Mononuclear cell (primary cell): ENCODE measurements at regions not wholly inside any gene's neighbourhood (a gene's known extent, or its start where the extent isn't known, plus 50 kb on each side); places are given as distances from the start of the nearest gene placed in this dataset.
"Not testable (repeated sequence)": the region's sequence is repeated elsewhere in the genome, so short reads cannot be mapped to it uniquely, and the experiment has no call there.

Experiments used
- H3K27me3 ChIP-seq: 2 replicates; pipeline ENCODE4 v1.6.0; 2011; ENCODE audit warnings: low read length, control low read depth; ENCODE audit not compliant: insufficient read depth
- H3K4me1 ChIP-seq: 2 replicates; pipeline ENCODE4 v1.5.1; 2011; ENCODE audit warnings: mild to moderate bottlenecking, low read length, control low read depth; ENCODE audit not compliant: insufficient read depth
- H3K4me3 ChIP-seq: 2 replicates; pipeline ENCODE4 v1.5.1; 2011; ENCODE audit warnings: mild to moderate bottlenecking, low read length, moderate library complexity
- H3K9me3 ChIP-seq: 2 replicates; pipeline ENCODE4 v1.5.1; 2011; ENCODE audit warnings: low read depth, mild to moderate bottlenecking, control low read depth, low read length

DNA sequence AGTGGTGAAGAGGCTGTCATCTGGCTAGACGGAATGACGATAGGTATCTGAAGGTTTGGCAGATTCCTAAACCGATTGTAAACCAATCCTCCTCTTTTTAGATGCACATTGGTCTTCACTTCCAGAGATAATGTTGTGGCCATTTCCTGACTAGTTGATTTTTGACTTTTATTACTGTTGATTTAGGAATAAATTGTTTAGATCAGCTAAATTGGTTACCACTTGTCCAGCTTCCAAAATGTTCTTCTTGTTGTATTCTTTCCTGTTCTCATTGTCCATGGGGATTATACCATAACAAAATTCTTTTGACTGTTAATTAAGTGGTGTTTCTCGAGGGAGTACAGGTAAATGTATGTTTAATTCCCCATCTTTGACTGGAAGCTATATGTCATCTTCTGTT is 119.7 kb downstream of the MACROH2A1 start:
- no peak overlapping the region for H3K4me3 ChIP-seq
- H3K27me3 ChIP-seq: no peaks in the 10 kb centered on the region
- H3K9me3 ChIP-seq: no peaks in the 10 kb centered on the region
- no peaks in the 10 kb centered on the region for H3K4me1 ChIP-seq

DNA sequence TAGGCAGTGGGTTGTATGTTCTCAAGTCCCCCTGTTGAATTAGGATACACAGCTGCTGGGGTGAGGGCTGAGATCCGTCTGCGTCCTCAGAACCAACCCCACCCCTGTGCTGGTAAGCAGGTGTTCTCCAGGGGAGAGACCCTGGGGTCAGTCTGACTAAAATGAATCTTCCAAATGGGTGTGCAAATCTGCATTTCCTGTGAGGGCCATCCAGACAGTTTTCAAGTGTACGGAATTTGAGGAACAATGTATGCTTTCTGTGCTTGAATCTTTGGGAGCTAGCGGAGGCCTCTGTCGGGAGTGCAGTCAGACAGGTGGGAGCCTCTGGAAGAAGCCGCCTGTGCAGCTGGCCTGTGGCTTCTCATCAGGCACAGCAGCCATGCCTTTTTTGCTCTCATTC is 122.9 kb downstream of the MACROH2A1 start:
- H3K27me3 ChIP-seq: no peaks in the 10 kb centered on the region
- H3K9me3 ChIP-seq: no peaks in the 10 kb centered on the region
- no peak overlapping the region for H3K4me3 ChIP-seq
- no peaks in the 10 kb centered on the region for H3K4me1 ChIP-seq

GRCh38 chr5:135273212-135273611 is 125.8 kb downstream of the MACROH2A1 start:
- no peaks in the 10 kb centered on the region for H3K4me1 ChIP-seq
- no peaks in the 10 kb centered on the region for H3K9me3 ChIP-seq
- H3K4me3 ChIP-seq: no peak overlapping the region
- H3K27me3 ChIP-seq: no peaks in the 10 kb centered on the region

DNA sequence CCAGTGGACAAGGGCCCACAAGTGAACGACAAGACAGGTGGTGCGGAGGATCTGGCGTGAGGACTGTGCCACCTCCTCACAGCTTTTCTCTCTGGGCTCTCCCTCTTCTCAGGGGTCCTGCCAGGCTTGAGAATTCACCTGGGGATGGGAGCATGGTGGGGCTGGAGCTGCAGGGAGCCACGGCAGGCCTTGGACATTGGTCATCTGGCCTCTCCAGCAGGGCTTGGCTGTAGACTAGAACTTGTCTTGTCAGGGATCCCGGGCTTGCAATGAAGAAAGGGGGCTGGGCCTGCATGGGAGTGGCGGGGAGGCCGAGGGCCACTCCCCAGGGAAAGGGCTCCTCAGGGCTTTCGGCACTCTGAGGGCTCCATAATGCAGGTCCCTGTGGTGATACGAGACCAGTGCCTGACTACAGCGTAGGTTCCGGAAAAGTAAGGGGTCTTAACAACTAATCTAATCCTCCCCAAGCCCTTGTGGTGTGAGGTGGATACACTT is 126.7 kb downstream of the MACROH2A1 start:
- no peaks in the 10 kb centered on the region for H3K4me1 ChIP-seq
- no peaks in the 10 kb centered on the region for H3K9me3 ChIP-seq
- no peak overlapping the region for H3K4me3 ChIP-seq
- no peaks in the 10 kb centered on the region for H3K27me3 ChIP-seq

GRCh38 chr5:135271533-135272310 is 127.3 kb downstream of the MACROH2A1 start:
- Histone ChIP-seq H3K4me1 (no peaks in the 10 kb centered on the region), H3K27me3 (no peaks in the 10 kb centered on the region), H3K9me3 (no peaks in the 10 kb centered on the region), H3K4me3 (no peak overlapping the region)

- Histone ChIP-seq H3K4me3 (no peak overlapping the region), H3K27me3 (no peaks in the 10 kb centered on the region), H3K4me1 (no peaks in the 10 kb centered on the region), H3K9me3 (no peaks in the 10 kb centered on the region)
These were observed 129.1 kb downstream of the MACROH2A1 start for GRCh38 chr5:135269931-135270421.

DNA sequence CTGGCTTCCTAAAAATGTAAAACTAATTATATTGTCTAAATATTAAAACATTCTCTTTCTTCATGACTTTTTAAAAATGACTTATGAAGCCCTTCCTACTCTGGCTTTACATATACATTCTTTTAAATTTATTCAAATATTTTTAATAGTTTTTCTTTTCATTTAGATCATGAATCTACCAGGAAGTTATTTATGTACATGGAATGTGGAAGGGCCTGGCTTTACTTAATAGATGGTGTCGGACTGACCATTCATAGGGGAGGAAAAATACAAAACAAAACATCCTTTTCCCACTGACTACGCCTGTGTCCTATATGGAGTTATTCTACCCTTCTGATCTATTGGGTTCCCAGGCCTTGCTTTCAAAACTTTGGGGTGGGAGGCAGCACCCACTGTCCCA is 129.8 kb downstream of the MACROH2A1 start:
- Histone ChIP-seq H3K4me3 (no peak overlapping the region), H3K9me3 (no peaks in the 10 kb centered on the region), H3K27me3 (no peaks in the 10 kb centered on the region), H3K4me1 (no peaks in the 10 kb centered on the region)

DNA sequence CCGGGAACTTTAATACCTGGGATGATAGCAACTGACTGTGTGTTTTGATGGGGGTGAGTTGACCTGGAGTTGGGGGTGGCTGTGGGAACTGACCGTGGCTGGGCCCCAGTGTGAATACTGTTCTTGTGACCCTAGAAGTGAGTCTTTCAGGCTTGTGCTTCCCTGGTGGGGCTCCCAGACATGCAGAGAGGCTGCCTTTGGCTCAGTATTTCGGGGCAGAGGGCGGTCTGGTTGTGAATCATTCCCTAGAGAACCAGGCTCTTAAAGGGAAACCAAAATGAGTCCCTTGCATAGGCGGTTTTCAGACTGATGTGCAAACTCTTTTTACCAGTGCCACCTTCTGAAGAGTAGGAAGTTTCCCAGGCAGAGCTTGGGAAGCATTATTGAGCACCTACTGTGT is 132.1 kb downstream of the MACROH2A1 start:
- no peaks in the 10 kb centered on the region for H3K4me1 ChIP-seq
- H3K4me3 ChIP-seq: no peak overlapping the region

GRCh38 chr5:135266303-135266635 is 132.8 kb downstream of the MACROH2A1 start:
- H3K4me1 ChIP-seq: no peaks in the 10 kb centered on the region

More for the DNA sequence above, 132.1 kb downstream of the MACROH2A1 start:
- Histone ChIP-seq H3K9me3 (peaks cover 6% of the 10 kb centered on the region), H3K27me3 (peaks cover 5% of the 10 kb centered on the region)

DNA sequence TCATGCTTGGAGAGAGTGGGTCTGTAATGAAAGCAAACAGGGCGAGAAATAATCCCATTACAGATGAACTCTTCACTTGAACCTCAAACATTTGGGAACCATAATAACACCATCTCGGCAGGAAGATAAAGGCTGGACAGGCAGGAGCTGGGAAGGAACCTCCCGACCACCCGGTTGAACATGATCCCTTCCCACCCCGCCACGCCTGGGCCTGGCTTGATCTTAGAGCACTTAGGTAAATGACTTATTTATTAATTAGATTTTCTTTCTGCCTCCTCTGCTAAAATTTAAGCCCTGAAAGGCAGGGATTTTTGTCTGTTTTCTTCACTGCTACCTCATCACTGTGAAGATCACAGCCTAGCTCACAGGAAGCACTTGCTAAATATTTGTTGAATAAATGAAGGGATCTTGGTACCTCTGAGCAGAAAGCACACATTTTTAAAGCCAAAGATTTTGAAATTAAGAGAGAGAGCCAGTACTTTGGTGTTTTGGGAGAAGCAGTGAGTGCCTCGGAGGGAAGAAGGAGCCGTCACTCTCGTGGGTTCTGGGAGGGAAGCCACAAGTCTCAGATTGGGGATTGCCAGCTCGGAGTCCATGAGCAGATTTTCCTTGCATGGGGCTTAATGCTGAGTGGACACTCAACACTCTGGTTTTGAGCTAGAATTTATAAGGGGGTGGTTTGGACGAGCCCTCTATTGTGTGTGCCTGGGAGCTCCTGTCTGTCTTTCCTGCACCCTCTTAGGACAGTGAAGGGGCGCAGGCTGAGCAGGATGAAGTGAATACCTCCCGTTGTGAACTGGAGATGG is 133.3 kb downstream of the MACROH2A1 start:
- H3K4me1 ChIP-seq: no peaks in the 10 kb centered on the region
- H3K27me3 ChIP-seq: peaks cover 9% of the 10 kb centered on the region
- no peak overlapping the region for H3K4me3 ChIP-seq
- peaks cover 10% of the 10 kb centered on the region for H3K9me3 ChIP-seq

More at GRCh38 chr5:135266303-135266635, 132.8 kb downstream of the MACROH2A1 start:
- H3K9me3 ChIP-seq: peaks cover 10% of the 10 kb centered on the region
- peaks cover 7% of the 10 kb centered on the region for H3K27me3 ChIP-seq
- no peak overlapping the region for H3K4me3 ChIP-seq

DNA sequence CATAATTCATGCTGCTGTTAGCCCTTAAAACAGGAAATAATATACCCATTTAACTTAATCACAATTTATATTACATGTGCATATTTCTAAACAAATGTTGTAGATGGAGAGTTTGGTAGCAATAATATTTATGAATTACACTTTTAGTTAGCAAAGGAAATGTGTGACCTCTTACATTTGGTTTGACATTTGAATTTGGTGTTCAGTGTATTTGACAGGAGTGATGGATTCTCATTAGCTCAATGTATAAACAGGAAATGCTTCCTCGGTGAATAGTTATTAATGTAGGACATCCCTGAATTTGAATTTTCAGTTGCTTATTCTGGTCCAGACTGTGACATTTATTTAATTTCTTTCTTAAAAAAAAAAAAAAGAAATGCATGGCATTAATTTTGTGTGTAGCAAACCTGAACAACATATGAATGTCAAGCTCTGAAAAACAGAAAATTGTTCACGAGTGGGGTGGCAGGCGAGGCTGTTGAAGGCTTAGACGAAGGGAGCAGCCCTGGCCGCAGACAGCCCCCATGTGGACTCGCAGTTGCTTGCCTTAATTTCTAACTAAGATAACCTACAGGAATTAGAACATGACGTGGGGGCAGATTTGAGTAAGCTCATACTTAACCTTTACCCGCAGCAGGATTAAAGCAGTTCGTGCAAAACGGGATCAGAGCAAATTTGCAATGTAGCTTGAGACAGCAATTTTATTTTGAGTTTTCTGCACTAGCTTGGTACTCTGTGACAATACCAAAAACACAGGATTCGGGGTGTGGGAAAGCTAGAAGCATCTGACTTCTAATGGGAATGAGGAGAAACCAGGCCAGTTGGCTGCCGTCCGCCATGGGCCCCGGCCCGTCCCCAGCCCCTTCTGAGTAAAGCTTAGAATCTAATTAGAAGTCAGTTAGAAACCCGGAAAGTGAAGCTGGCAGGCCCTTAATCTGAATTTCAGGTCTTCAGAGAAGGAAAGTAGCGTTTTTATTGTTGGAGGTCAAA is 134.3 kb downstream of the MACROH2A1 start:
- H3K4me3 ChIP-seq: no peak overlapping the region
- no peaks in the 10 kb centered on the region for H3K4me1 ChIP-seq
- H3K27me3 ChIP-seq: peaks cover 9% of the 10 kb centered on the region
- peaks cover 10% of the 10 kb centered on the region for H3K9me3 ChIP-seq

DNA sequence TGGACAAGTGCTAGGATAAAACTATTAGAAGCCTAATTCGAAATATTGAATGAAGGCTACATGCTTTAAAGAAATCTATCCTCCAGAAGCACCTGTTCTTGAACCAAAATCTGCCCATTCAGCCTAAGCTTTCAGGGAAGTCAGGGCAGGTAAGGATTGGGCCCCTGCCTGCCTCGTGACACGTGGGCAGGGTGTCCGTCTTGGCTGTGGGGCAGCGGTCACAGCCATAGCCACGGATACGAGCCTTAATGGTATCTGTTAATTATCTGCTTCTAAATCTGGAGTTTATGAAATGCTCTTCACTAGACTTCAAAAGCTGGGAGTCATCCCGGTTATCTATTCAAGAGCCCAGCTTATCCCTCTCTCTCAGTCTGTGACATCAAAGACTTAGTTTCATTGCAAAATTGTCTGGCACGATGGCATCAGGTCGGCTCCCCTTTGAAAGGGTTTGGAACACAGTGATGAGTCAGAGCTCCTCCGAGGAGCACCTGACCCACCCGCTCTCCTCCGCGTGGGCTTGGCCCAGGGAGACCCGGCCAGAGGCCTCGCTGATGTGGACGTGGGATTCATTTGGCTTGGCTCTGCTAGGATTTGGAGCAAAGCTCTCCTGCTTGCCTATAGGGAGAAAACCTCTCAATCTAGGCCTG is 135.9 kb downstream of the MACROH2A1 start:
- Histone ChIP-seq H3K9me3 (peaks cover 15% of the 10 kb centered on the region), H3K27me3 (peaks cover 9% of the 10 kb centered on the region), H3K4me1 (no peaks in the 10 kb centered on the region), H3K4me3 (no peak overlapping the region)

- Histone ChIP-seq H3K27me3 (peaks cover 12% of the 10 kb centered on the region), H3K9me3 (peaks cover 15% of the 10 kb centered on the region), H3K4me3 (no peak overlapping the region), H3K4me1 (no peaks in the 10 kb centered on the region)
These were observed 136.7 kb downstream of the MACROH2A1 start for GRCh38 chr5:135262364-135262763.

- H3K4me3 ChIP-seq, H3K4me1 ChIP-seq: not testable (repeated sequence)
- Histone ChIP-seq H3K27me3 (peaks cover 12% of the 10 kb centered on the region), H3K9me3 (peaks cover 20% of the 10 kb centered on the region)
These were observed 138.9 kb downstream of the MACROH2A1 start for GRCh38 chr5:135260108-135260507.
